A673 (cell line): ENCODE measurements at regions not wholly inside any gene's neighbourhood (a gene's known extent, or its start where the extent isn't known, plus 50 kb on each side); places are given as distances from the start of the nearest gene placed in this dataset.

Source experiments
- CTCF ChIP-seq: fragments of 300-800, 200-600 bp; sonication (generic); conservative IDR thresholded peaks from 2 replicates; pipeline ENCODE4 v1.5.1; 2017; ENCODE audit warnings: low read depth, mild to moderate bottlenecking, antibody characterized with exemption, low read length, moderate library complexity, mixed read lengths
- EZH2 ChIP-seq: fragments of 200-600 bp; sonication (generic); IDR thresholded peaks from 2 replicates; pipeline ENCODE4 v1.6.1; 2017; ENCODE audit warnings: borderline replicate concordance, low read depth, mild to moderate bottlenecking, mixed read lengths, antibody characterized with exemption, low read length; ENCODE audit not compliant: poor library complexity, severe bottlenecking

GRCh38 chr4:110850461-110851442, 227.9 kb upstream of the PITX2 start:
- TF ChIP-seq CTCF = no peak
- TF ChIP-seq EZH2 = no peak
